ENCODE measurements at regions not wholly inside any gene's neighbourhood (a gene's known extent, or its start where the extent isn't known, plus 50 kb on each side); places are given as distances from the start of the nearest gene placed in this dataset.
"Not testable (repeated sequence)": the region's sequence is repeated elsewhere in the genome, so short reads cannot be mapped to it uniquely, and the experiment has no call there.

DNA sequence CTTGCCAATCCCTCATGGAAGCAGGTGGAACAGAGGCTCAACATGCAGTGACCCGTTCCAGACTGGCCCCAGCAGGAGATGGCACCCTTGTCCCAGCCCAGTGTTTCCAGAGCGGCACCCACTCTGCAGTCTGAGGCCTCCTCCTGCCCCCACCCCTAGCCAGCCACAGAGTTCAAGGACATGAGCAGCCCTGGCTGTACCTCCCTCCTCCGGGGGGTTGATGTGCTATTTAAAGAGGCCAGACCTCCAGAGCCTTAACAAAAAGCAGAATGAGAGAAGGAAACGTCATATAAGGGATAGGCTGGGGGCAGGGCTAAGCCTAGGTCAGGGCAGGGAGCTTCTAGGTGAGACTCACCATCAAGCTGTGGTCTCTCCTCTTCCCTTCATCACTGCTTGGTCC lies 115.7 kb upstream of the NANOS1 start:
- DNase-seq (ENCODE audit: low read depth in 2 of 3, low spot score in 2 of 3) = no peak

DNA sequence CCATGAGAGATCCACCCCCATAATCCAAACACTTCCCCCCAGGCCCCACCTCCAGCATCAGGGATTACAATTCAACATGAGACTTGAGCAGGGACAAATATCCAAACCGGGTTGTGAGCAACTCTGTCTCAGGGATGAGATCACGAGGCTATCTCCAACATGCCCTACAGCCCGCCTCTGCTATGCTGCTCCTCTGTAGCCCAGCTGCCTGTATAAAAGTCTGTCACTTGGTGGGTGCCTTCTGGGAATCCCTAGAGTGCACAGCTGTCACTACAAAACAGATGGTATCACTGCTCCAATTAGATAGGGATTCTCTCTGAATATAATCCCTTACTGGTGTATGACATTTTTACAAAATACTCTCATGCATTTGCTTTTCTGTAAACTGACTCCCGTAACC lies 114.9 kb upstream of the NANOS1 start:
- no peak for DNase-seq (ENCODE audit: low read depth in 2 of 3, low spot score in 2 of 3)

DNA sequence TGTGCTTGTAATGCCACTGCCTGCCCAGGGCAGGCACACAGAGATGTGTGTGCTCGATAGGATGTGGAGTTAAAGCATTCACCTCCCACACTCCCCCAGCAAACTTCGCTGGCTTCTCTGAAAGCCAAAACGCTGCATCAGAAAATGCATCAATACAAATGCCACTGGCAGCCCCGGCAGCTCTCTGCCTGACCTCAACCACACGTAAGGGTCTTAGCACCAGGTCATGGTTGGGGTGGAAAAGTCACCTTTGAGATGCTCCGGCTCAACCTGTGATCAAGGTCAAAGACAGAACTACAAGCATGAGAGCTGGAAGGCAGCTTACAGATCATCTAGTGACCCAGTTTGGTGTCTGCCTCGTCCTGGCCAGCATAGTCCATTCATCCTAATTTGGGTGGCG lies 114.4 kb upstream of the NANOS1 start:
- DNase-seq (ENCODE audit: low read depth in 2 of 3, low spot score in 2 of 3) = no peak

DNA sequence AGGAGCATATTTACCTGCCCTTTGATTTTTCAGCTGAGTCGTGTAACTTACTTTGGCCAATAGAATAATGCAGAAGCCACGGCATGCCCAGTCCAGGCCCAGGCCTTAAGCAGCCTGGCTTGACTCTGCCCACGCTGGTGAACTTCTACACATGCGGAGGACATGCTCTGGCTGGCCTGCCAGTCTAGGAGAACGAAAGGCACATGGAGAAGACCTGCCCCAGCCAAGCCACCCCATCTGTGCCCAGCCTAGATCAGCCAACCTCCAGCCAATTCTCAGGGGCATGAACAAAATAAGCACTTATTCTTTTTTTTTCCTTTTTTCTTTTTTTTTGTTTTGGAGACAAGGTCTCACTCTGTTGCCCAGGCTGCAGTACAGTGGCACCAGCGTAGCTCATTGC lies 112.7 kb upstream of the NANOS1 start:
- no peak for DNase-seq (ENCODE audit: low read depth in 2 of 3, low spot score in 2 of 3)

DNA sequence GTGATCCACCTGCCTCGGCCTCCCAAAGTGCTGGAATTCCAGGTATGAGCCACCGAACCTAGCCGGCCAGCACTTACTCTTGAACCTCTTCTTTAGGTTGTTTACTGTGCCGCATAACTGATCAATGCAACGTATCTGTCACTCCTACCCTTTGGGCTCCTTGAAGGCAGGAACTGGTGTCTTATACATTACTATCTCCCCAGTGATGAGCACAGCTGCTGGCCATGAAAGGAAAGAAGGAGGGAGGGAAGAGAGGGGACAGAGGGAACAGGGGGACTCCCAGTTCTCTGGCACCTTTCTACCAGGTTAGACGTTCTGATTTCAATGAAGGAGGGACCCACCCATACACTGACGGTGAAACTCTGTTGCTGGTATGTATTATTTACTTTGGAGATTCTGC lies 111.8 kb upstream of the NANOS1 start:
- no peak for DNase-seq (ENCODE audit: low read depth in 2 of 3, low spot score in 2 of 3)

DNA sequence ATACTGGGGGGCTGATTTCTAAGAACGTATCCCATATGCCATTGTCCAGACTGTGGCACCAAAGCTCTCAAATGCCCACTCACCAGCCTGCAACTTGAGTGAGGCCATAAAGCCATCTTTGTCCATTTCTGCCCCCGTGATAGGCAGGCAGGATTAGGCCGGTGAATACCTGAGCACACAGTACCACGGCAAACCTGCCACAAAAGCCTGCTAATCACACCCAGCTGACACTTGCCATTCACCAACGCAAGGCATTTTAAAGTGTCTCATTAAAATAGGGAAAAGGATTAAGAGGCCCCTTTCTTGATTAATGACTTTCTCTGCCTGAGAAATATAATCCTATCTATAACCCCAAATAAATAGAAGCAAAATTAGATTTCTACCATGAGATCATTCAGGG lies 111.4 kb upstream of the NANOS1 start:
- DNase-seq (ENCODE audit: low read depth in 2 of 3, low spot score in 2 of 3) = no peak

DNA sequence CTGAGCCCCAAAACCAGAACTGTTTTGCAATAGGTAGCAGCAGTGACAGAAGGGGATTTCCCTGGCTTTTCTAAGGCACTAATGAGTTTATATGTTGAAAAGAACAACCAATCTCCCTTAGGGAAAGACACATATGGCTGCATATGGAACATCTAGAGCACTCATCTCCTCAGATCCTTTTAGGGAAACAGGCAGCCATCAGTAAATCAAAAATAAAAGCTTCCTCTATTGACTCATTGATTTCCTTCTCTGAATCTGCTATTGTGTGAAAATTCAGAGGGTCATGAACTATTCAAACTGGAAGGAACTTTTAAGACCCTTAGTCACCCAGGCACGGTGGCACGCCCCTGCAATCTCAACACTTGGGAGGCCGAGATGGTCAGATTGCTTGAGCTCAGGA lies 110.9 kb upstream of the NANOS1 start:
- DNase-seq (ENCODE audit: low read depth in 2 of 3, low spot score in 2 of 3) = no peak

DNA sequence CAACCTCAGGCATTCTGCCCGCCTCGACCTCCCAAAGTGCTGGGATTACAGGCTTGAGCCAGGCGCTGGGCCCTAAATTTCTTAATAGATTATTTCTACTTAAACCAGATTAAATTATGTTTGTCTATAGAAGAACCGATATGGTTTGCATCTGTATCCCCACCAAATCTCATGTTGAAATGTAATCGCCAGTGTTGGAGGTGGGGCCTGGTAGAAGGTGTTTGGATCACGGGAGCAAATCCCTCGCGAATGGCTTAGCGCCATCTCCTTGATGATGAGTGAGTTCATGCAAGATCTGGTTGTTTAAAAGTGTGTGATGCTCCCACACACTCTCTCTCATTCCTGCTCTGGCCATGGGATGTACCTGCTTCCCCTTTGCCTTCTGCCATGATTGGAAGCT lies 109.3 kb upstream of the NANOS1 start:
- no peak for DNase-seq (ENCODE audit: low read depth in 2 of 3, low spot score in 2 of 3)

DNA sequence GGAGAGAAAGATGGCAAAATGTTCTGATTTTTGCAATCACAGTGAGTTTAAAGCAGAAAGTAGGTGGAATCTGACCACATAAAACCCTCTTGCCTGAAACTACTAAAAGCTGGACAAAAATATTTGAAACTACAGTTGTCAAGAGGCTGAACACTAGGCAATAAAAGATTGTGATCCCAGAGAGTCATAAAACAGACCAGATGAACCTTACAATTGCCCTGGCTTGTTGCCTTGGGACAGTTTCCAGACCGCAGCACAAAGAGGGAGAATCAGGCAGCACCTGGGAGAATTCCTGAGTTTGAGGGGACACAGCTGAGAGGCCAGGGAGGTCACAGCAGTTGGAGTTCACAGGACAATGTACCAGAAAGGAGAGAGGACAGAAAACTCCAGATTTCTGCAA lies 107.3 kb upstream of the NANOS1 start:
- DNase-seq (ENCODE audit: low read depth in 2 of 3, low spot score in 2 of 3) = no peak

DNA sequence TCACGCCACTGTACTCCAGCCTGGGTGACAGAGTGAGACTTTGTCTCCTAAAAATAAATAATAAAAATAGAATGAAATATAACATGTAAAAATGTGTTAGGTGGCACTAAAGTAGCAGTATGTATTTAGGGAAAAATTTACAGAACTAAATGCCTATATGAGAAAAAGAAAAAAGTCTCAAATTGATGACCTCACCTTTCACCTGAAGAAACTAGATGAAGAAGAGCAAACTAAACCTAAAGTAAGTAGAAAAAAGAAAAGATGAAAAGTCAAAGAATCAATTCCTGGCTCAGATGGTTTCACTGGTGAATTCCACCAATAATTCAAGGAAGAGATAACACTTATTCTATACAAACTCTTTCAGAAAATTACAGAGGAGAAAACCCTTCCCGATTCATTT lies 106.5 kb upstream of the NANOS1 start:
- DNase-seq (ENCODE audit: low read depth in 2 of 3, low spot score in 2 of 3) = no peak

DNA sequence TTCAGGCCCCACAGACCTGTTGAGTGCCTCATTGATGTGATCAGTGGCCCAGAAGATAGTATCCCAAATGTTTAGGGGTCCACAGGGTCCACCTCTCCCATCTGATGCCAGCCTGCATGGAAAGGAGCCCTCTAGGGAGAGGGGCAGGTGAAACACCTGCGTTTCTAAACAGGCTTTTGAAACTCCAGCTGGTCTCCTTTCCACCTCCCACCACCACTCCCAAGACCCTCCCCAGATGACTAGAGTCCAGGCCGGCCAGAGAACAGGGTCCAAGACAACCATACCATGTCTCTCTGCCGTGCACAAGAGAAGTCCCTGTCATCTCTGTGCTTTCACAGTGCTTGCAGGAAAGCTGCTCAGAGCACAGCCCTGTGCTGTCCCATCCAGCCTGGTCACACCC lies 105.0 kb upstream of the NANOS1 start:
- no peak for DNase-seq (ENCODE audit: low read depth in 2 of 3, low spot score in 2 of 3)

DNA sequence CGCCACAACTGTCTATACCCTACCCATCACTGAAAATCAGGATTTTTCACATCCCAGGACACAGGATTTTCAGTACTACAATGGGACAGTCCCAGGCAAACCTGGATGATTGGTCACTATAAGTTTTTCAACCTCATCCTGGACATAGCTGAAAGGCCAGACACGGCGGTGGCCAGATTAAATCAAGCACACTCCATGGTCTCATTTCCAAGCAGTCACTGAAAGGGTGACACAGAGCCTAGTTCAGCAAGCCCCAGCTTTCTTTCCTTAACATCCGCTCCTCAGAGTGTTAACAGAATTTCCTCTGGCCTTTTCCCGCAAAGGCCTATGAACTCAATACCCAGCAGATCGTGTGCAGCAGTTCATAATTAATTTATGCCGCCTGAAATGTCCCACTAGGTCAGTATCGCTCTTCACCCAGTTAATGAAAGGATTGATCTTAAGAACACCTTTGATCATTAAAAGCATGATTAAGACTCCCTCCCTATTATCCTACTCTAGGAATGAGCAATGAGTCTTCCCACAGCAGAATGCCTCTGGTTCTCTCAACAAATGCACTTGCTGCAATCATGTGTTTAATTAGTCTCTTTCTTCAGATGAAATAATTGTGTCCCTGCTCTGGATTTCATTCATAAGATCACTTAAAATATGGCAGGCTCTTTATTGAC lies 104.0 kb upstream of the NANOS1 start:
- no peak for DNase-seq (ENCODE audit: low read depth in 2 of 3, low spot score in 2 of 3)

DNA sequence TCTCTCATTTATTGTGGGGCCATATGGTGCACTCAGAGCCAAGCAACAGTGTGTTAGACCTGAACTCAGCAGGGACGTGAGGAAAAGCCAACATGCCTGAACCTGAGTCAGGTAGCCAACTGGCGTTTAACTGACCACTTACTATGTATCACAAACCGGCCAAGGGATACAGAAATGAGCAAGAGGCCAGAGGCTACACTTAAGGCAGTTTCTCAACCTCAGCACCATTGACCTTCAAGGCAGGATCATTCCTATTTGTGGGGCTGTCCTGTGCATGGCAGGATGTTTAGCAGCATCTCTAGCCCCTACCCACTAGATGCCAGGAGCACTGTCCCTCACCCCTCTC lies 103.5 kb upstream of the NANOS1 start:
- no peak for DNase-seq (ENCODE audit: low read depth in 2 of 3, low spot score in 2 of 3)

DNA sequence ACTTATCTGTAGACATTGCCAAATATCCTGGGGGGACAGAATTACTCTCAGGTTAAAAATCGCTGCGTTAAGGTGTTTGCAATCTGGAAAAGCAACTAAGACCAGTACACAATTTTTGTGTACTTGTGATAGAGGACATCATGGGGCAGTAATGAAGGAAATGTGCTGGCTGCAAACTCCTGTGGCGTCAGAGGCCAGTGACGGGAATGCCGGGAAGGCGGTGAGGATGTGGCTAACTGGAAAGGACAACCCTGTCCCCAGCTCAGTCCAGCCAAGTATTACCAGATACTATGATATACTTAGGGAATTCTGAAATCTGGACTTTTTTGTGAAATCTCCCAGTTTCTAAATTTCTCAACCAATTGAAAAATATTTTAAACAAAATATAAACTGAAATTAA lies 103.1 kb upstream of the NANOS1 start:
- DNase-seq (ENCODE audit: low read depth in 2 of 3, low spot score in 2 of 3) = no peak

DNA sequence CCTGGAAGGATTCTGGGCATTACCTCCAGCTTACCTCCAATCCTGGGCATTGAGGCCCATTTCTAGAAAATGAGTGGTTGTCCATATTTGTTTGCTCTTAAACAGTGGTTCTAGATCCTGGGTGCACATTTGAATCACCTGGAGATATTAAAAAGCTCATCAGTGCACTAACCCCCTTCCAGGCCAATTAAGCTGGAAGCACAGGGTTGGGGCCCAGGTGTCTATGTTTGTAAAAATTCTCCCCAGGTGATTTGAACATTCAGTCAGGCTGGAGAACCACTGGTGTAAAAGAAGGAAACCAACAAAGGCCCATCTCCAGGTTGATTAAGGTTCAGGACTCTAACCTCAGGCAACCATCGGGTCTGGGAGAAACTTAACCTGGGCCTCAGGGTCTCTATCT lies 102.6 kb upstream of the NANOS1 start:
- DNase-seq (ENCODE audit: low read depth in 2 of 3, low spot score in 2 of 3) = no peak

DNA sequence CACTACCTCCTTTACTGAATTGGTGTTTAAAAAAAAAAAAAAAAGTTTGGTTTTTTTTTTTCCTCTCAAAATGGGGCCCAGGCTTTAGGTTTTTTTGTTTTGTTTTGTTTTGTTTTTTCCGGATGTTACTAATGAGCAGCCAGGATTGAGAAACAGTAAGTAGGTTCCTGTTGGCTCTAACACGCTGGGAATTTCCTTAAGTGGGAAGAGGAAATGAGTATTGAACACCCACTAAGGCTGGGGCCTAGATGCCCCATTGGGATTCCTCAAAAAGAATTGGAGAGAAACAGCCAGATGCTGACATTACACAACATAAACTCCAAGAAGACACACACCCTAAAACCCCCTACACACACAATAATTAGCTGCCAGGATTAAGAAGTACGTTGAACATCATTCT lies 102.2 kb upstream of the NANOS1 start:
- DNase-seq (ENCODE audit: low read depth in 2 of 3, low spot score in 2 of 3) = no peak

DNA sequence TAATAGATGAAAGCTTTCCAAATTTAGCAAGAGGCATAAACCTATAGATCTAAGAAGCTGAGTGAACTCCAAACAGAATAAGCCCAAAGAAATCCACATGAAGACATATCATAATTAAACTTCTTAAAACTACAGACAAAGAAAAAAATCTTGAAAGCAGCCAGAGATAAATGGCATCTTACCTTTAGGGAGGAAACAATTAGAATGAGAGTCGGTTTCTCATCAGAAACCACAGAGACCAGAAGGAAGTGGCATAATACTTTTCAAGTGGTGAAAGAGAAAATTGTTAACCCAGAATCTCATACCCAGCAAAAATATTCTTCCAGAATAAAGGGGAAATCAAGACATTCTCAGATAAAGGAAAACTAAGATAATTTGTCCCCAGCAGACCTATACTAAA lies 98.9 kb upstream of the NANOS1 start:
- no peak for DNase-seq (ENCODE audit: low read depth in 2 of 3, low spot score in 2 of 3)

DNA sequence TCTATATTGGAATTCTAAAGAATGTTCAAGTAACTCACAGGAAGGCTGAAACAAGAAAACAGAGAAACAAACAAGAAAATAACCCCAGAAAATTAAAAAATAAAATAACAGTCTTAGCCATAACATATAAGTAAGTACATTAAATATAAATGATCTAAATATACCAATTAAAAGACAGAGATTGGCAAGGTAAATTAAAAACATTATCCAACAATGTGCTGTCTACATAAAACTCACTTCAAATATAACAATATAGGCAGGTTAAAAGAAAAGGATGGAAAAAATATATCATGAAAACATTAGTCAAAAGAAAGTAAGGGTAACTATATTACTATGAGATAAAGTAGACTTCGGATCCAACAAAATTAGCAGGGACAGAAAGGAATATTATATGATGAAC lies 98.1 kb upstream of the NANOS1 start:
- no peak for DNase-seq (ENCODE audit: low read depth in 2 of 3, low spot score in 2 of 3)

DNA sequence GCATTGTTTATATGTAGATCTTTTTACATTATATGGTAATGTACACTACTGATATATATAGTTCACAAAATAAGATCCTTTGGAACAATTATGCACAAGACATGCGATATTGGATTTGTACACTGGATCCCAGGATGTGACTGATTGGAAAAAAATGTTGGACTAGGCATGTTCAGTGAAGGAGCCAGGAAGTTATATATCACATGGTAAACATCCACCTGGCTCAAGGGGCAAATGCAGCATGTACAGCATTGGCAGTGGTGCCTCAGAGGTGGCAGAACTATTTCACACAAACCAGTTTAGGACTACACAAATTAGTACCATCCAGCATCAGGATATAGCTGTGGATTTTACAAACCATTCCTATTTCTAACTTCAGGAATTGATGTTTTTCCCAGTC lies 97.4 kb upstream of the NANOS1 start:
- DNase-seq (ENCODE audit: low read depth in 2 of 3, low spot score in 2 of 3) = not testable (repeated sequence)

DNA sequence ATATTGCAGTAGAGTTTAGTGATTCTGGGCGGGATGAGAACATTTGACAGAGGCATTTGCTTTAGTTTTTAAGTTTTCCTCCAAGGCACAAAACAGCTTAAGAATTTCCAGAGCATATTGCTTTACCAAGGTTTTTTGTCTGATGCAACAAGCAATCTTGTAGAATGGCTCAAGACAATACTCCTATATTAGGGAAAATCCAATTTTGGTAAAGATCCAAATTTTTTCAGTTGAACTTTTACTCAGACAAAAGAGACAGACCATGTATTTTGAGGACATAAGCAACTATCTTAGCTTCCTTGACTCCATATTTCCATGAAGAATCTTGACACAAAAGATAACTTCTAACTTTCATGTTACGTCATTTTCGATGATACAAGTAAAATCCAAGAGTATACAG lies 92.3 kb upstream of the NANOS1 start:
- no peak for DNase-seq (ENCODE audit: low read depth in 2 of 3, low spot score in 2 of 3)

DNA sequence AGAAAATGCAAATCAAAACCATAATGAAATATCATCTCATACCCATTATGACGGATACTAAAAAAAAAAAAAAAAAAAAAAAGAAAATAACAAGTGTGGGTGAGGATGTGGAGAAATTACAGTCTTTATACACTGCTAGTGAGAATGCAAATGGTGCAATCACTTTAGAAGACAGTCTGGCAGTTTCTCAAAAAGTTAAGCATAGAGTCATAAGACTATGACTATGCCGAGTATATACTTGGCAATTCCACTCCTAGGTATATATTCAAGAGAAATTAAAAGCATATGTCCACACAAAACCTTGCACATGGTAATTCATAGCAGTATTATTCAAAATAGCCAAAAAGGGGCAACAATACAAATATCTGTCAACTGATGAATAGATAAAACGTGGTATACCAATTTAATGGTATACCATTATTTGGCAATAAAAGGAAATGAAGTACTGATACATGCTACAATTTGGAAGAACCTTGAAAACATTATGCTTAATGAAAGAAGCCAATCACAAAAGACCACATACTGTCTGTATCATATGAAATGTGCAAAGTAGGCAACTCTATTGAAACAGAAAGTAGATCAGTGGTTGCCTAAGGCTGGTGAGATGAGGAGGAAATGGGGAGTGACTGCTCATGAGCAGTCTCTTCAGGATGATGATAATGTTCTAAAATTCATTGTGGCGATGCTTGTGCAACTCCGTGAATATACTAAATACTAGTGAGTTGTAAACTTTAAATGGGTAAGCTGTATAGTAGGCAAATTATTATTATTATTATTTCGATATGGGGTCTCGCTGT lies 90.1 kb upstream of the NANOS1 start:
- DNase-seq (ENCODE audit: low read depth in 2 of 3, low spot score in 2 of 3) = no peak

DNA sequence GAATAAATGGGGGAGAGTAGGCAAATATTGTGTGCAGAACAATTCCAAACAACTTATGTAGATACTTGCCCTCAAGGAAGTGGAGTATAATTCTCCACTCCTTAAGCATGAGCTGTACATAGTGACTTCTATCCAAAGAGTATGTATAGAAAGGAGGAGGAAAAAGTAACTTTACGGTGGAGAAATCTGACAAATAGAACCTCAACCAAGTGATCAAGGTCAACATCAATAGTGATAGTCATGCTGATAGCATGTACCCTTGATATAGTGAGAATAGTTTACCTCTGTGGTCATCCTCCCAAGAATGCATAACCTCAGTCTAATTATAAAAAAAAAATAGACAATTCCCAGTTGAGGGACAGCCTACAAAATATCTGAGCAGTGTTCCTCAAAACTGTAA lies 89.1 kb upstream of the NANOS1 start:
- DNase-seq (ENCODE audit: low read depth in 2 of 3, low spot score in 2 of 3) = no peak

DNA sequence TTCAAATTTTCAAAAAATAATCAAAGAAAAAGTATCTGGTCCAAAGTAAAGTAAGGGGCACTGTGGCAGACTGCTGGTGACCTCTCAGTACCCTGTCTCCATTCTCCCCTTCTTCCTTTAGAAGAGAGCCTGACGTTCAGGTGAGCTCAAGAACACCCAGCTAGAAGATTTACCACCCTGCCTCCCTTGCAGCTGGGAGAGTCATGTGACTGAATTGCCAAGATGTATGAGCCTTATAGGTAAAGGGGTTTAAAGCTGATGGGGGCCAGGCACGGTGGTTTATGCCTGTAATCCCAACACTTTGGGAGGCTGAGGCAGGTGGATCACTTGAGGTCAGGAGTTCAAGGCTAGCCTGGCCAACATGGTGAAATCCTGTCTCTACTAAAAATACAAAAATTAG lies 86.3 kb upstream of the NANOS1 start:
- DNase-seq (ENCODE audit: low read depth in 2 of 3, low spot score in 2 of 3) = no peak
